ENCODE measurements at regions not wholly inside any gene's neighbourhood (a gene's known extent, or its start where the extent isn't known, plus 50 kb on each side); places are given as distances from the start of the nearest gene placed in this dataset.

DNA sequence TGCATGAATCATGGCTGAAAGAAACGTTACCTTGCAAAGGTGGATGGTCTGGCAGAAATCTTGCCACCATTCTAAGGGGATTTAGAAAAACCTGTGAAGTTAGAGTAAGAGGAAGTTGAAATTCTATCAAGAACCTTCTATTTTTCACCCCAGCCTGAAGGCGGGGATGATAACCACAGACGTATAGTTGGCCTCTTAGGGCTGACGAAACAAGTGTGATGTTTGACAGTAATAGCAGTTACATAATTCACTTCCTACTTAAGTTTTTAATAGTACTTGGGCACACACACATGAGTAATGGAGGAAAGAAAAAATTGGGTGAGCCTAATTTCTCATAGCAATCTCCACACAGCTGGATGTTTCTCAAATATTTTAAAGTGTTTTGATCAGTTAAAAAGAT lies 336.6 kb upstream of the SALL3 start:
- no peak for DNase-seq (ENCODE audit: low read depth in 2 of 2)

DNA sequence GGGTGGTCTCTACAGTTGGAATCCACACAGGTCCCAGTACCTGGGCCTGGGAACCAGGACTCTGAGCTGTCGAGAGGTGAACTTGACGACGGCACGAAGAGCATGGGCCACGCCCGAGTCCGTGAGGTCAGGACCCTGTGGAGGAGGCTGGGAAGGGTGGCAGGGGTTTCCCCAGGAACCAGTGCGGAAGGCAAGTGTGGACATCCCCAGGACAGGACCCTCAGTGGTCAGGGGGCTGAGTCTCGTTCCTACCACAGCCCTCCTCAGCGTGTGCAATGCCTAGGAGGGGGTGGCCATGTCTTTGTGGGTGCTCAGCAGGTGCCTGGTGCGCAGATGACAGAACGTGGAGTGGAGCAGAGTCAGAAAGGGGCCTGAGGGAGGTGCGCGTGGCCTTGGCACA lies 335.6 kb upstream of the SALL3 start:
- DNase-seq (ENCODE audit: low read depth in 2 of 2) = no peak

DNA sequence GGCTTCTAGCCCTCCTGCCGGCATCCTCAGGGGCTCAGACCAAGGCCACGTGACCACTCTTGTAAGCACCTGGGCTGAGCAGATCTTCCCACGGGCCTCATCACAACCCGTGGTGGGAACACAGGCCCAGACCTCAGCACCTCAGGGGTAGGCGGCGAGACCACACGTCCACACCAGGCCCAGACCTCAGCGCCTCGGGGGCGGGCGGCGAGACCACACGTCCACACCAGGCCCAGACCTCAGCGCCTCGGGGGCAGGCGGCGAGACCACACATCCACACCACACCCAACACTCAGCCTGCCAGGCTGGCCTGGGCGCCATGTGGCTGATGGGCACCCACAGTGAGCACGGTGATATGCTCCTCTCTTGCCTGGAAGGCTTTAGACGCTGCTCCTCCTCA lies 334.4 kb upstream of the SALL3 start:
- DNase-seq (ENCODE audit: low read depth in 2 of 2) = no peak

- DNase-seq (ENCODE audit: low read depth in 2 of 2) = no peak
Measured at GRCh38 chr18:78647018-78647417, 332.6 kb upstream of the SALL3 start.

DNA sequence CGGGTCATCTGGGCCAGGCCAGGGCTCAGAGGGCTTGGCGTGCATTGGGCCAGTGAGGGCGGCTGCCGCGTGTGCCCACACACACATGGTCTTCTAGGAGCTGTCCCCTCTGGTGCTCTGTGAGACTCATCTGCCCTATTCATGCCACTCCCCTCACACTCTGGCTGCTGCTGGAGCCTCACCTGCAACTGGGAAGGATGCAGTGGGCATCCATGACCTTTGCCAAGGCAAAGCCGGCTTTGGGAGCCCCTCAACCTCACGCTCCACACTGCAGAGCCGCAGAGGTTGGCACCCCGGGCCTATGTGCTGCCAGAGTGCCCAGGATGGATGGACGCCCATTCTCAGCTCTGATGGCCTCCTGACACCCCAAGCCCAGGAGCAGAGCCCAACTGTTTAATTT lies 330.2 kb upstream of the SALL3 start:
- no peak for DNase-seq (ENCODE audit: low read depth in 2 of 2)

- no peak for DNase-seq (ENCODE audit: low read depth in 2 of 2)
Measured at GRCh38 chr18:78650926-78651325, 328.7 kb upstream of the SALL3 start.

- no peak for DNase-seq (ENCODE audit: low read depth in 2 of 2)
Measured at GRCh38 chr18:78652001-78652545, 327.5 kb upstream of the SALL3 start.

GRCh38 chr18:78655921-78656320 lies 323.7 kb upstream of the SALL3 start:
- no peak for DNase-seq (ENCODE audit: low read depth in 2 of 2)

DNA sequence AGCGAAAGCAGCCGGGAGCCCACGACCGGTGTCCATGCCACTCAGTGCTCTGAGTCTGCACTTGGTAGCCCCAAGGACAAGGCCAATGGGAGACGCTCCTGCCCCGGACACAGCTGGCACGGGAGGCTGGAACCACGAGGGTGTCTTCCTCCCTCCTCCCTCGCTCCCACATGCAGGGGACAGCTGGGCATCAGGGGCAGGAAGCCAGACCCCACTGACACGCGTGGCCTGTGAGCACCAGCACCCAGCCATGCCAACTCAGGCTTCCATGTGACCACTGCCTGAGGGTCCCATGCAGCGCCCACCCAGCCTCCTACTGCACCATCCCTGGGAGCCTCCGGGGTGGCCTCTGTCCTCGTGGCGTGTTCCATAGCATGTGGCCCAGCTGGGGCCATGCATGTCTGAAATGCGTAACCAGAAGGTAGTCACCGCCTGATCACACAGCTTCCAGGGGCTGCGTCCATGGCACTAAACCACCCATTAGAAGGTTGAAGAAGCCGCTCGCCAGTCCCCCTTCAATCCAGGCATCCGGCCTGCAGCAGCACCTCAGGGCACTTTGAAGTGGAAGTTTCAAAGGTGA lies 323.2 kb upstream of the SALL3 start:
- no peak for DNase-seq (ENCODE audit: low read depth in 2 of 2)

- DNase-seq (ENCODE audit: low read depth in 2 of 2) = no peak
Measured at GRCh38 chr18:78658531-78658930, 321.1 kb upstream of the SALL3 start.

DNA sequence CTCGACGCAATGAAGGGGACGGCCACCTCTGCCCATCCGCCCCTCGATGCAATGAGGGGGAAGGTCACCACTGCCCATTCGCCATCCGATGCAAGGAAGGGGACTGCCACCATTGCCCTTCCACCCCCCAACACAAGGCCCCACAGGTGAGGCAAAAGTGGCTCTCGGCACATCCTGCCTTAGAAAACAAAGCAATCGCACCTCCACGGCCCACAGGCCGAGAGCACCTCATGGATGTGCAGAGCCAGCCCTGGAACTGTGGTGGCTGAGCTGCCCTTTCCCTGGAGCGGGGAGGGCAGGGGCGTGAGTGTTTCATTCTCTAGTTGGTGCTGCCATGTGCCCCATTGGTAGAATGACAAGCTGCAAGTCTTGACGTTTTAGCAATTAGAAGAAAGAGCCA lies 320.6 kb upstream of the SALL3 start:
- no peak for DNase-seq (ENCODE audit: low read depth in 2 of 2)

DNA sequence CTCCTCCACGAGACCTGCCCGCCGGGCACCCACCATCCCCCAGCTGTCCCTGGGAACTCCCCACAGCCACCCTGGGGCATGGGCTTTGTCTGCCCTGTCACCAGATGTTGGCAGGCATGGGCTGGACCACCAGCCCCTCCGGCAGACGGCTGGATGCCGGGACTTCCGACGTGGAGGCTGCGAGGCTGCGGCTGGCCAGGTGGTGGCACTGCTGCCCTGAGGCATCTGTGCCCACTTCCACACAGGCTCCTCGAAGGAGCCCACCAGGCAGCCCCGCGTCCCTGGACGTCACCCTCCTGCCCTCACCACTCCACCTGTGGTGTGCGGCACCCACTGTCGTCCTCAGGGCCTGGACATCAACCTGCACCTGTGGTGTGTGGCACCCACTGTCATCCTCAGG lies 319.9 kb upstream of the SALL3 start:
- no peak for DNase-seq (ENCODE audit: low read depth in 2 of 2)

DNA sequence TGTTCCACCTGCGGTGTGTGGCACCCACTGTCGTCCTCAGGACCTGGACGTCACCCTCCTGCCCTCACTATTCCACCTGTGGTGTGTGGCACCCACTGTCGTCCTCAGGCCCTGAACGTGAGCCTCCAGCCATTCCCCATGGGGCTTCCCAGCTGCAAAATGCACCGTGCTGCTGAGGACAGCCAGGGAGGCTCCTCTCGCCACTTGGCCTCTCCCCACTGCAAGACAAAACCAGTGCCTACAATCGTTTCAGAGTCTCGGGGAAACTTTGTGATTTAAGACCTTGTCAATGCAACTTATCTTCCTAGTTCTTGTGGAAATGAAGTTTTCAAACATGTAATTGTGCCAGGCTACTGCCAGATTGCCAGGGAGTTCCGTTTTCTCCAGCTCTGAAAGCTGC lies 319.3 kb upstream of the SALL3 start:
- DNase-seq (ENCODE audit: low read depth in 2 of 2) = no peak

DNA sequence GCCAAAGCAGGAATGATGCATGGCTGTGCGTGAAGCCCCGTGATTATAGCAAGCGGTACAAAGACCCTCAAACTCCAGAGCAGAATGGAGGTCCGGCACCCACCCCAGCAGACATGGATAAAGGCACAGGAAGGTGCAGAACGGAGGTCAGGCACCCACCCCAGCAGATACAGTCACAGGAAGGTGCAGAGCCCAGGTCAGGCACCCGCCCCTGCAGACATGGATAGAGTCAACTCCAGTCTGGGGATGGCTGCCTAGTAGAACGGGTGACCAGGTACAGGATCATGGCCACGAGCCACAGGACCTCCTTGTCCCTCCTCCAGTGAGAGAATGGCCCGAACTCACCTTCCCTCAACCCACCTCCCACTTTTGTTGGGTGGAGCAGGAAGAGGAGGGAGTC lies 318.3 kb upstream of the SALL3 start:
- no peak for DNase-seq (ENCODE audit: low read depth in 2 of 2)

DNA sequence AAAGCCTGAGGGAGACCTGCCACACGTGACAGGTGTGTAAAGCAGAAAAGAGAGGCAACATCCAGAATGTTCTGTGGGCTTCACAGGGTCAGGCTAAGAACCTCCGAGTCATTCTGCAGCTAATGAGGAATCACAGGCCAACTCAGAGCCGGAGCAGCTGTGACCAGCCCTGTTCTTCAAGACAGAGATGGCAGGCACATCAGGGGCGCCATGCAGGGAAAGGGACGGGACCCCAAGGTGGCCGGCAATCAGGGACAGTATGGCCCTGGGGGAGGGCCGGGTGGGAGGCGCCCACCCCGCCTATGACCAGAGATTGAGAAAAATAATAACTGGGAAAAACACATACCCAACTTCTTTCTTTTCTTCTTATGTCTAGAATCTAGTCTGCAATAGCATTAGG lies 316.7 kb upstream of the SALL3 start:
- no peak for DNase-seq (ENCODE audit: low read depth in 2 of 2)

- no peak for DNase-seq (ENCODE audit: low read depth in 2 of 2)
Measured at GRCh38 chr18:78664048-78664447, 315.6 kb upstream of the SALL3 start.

DNA sequence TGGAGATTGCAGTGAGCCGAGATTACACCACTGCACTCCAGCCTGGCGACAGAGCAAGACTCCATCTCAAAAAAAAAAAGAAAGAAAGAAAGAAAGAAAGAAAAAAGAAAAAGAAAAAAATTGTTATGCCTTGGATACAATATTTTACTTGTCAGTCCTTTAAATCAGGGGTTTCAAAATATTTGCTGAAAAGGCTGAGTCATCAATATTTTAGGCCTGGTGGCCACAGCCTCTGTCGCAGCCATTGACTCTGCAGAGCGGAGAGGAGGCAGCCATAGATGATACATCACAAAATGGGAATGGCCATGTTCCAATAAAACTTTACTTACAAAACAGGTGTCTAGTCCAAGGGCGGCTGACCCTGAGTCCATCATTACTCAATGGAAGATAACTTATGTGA lies 314.8 kb upstream of the SALL3 start:
- DNase-seq (ENCODE audit: low read depth in 2 of 2) = no peak

- DNase-seq (ENCODE audit: low read depth in 2 of 2) = no peak
Measured at GRCh38 chr18:78665644-78666043, 314.0 kb upstream of the SALL3 start.

GRCh38 chr18:78666666-78667335 lies 312.8 kb upstream of the SALL3 start:
- DNase-seq (ENCODE audit: low read depth in 2 of 2) = no peak

- DNase-seq (ENCODE audit: low read depth in 2 of 2) = no peak
Measured at GRCh38 chr18:78670778-78671391, 308.7 kb upstream of the SALL3 start.

DNA sequence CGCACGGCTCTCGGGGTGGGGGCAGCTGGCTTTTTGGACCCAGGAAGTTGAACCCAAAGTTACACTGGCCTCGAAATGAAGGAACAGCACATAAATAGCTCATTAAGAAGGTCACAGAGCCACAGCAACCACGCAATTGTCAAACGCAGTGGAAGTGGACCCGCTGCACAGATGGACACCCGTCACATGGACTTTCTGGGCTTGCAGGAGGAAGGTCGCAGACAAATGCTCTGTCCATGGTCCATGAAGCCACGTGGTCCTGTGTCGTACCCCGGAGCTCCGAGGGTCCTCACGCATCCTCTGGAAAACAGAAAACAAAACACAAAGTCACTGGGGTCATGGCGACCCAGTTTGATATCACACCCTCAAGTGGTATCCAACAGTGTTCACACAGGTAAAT lies 308.1 kb upstream of the SALL3 start:
- DNase-seq (ENCODE audit: low read depth in 2 of 2) = no peak

DNA sequence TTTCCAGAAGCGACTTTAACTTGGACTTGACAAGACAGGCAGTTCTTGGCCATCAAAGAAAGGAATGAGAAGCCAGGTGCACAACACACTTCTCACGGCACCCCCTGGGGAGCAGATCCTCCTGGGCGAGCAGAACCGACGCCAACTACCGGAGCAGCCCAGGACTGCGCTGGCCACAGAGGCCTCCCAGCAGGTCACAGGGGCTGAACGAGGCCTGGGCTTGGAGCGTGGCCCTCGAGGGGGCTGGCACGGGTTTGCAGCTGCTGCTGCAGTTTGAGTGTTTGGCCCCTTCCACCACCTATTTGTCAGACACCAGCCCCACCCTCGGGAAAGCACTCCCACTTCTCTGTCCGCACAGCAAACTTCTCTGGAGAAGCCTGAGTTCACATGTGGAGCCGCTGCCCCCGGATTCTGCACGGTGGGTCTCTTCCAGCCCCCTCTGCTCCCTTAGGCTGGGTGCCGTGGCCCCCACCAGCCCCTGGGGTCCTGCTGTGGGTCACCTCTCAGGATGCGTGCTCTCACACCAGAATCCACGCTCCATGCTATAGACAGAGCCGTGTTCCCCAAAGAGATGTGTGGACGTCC lies 306.7 kb upstream of the SALL3 start:
- no peak for DNase-seq (ENCODE audit: low read depth in 2 of 2)

Measured in stimulated activated CD8-positive, alpha-beta memory T cell treated with anti-CD3 and anti-CD28 coated beads, Interleukin-7, amount 100 ng/mL, for 4 hours (primary cell).